ENCODE measurements at regions not wholly inside any gene's neighbourhood (a gene's known extent, or its start where the extent isn't known, plus 50 kb on each side); places are given as distances from the start of the nearest gene placed in this dataset.

DNA sequence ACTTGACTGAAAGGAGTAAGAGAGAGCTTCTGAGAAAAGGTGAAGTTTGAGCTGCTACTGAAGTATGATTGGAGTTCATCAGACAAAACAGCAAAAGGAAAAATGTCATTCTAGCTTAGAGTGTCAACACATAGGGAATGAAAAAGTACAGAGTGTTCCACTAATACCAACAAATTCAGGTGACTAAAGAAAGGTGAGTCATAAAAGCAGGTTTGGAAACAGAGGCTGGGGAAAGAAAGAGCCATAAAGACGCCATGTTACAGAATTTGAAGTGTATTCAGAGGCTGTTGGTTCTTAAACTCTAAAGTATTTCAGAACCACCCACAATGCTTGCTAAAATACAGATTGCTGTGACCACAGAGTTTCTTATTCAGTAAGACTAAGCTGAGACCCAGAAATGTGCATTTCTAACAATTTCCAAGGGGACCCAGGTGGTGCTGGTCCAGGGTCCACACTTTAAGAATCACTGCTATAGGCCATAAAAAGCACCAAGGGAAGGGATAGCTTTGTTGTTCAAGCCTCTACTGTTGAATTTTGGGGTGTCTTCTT, 143.1 kb downstream of the ELAPOR2 start:
- TF ChIP-seq, protein P1, sequence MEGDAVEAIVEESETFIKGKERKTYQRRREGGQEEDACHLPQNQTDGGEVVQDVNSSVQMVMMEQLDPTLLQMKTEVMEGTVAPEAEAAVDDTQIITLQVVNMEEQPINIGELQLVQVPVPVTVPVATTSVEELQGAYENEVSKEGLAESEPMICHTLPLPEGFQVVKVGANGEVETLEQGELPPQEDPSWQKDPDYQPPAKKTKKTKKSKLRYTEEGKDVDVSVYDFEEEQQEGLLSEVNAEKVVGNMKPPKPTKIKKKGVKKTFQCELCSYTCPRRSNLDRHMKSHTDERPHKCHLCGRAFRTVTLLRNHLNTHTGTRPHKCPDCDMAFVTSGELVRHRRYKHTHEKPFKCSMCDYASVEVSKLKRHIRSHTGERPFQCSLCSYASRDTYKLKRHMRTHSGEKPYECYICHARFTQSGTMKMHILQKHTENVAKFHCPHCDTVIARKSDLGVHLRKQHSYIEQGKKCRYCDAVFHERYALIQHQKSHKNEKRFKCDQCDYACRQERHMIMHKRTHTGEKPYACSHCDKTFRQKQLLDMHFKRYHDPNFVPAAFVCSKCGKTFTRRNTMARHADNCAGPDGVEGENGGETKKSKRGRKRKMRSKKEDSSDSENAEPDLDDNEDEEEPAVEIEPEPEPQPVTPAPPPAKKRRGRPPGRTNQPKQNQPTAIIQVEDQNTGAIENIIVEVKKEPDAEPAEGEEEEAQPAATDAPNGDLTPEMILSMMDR (IDR thresholded peaks at IDR 0.05; ENCODE audit: insufficient read depth, low read length, poor library complexity, severe bottlenecking), result no peak
- no peaks in the 10 kb centered on the region for H3K36me3 ChIP-seq (ENCODE audit: control insufficient read depth, insufficient read depth, low read length)
- H3K4me3 ChIP-seq (ENCODE audit: low read depth, low read length), result no peak overlapping the region

DNA sequence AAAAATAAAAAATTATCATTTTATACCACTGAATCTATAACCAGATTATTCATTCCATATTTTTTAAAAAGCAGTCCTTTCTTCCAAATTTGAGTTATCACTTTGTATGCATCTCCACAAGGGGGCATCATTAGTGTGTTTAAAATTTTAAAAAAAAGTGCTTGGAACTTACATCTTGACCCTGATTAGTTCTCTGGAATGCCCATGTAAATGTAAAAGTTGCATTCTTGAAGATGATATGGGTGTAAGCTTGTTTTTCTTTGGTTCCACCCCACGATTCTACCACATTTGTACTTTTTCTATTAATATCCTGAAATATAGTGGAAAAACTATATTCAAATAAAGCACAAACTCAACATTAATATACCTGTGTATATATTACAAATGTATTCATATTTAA, 144.9 kb downstream of the ELAPOR2 start:
- Histone ChIP-seq H3K4me3 (ENCODE audit: low read depth, low read length) (no peak overlapping the region), H3K36me3 (ENCODE audit: control insufficient read depth, insufficient read depth, low read length) (no peaks in the 10 kb centered on the region), H3K27me3 (ENCODE audit: control insufficient read depth, insufficient read depth, low read length) (no peaks in the 10 kb centered on the region)
- TF ChIP-seq, protein P1 (IDR thresholded peaks at IDR 0.05; ENCODE audit: insufficient read depth, low read length, poor library complexity, severe bottlenecking), result peak; percentile 45
- no peak for DNase-seq (ENCODE audit: low read depth)

More for the DNA sequence above, 143.1 kb downstream of the ELAPOR2 start:
- no peak for DNase-seq (ENCODE audit: low read depth)
- no peaks in the 10 kb centered on the region for H3K27me3 ChIP-seq (ENCODE audit: control insufficient read depth, insufficient read depth, low read length)

Measured in kidney epithelial cell (primary cell).